WTC11 (cell line): ENCODE measurements at regions not wholly inside any gene's neighbourhood (a gene's known extent, or its start where the extent isn't known, plus 50 kb on each side); places are given as distances from the start of the nearest gene placed in this dataset.

Experiments used
- ATAC-seq: fragments of 200-7000 bp; cut with Tn5 transposase; 2 replicates; pipeline ENCODE4 v1.10.0; 2021; ENCODE audit warnings: mild to moderate bottlenecking, moderate library complexity
- CTCF ChIA-PET: fragments of 300-600 bp; sonication (Branson Sonifier 250); formaldehyde crosslinking; loops from one replicate; lab custom pipeline; 2021; ENCODE audit warnings: antibody characterized with exemption; lab: Charles Lee
- POLR2A ChIA-PET: fragments of 350-600 bp; sonication (Branson Sonifier 250); formaldehyde crosslinking; loops from one replicate; lab custom pipeline; 2021; ENCODE audit warnings: antibody characterized with exemption; lab: Charles Lee
- DNase-seq: peaks from one replicate; pipeline ENCODE4 v3.0.0; 2021; ENCODE audit warnings: low spot score
- H3K27ac Mint-ChIP-seq: 2 replicates; pipeline ENCODE4 v1.8.0; 2021; ENCODE audit warnings: mixed read lengths
- H3K27me3 Mint-ChIP-seq: 2 replicates; pipeline ENCODE4 v1.8.0; 2021; ENCODE audit warnings: low read depth, mild to moderate bottlenecking, moderate library complexity, mixed read lengths
- H3K36me3 Mint-ChIP-seq: 2 replicates; pipeline ENCODE4 v1.8.0; 2021; ENCODE audit warnings: mixed read lengths
- H3K4me1 Mint-ChIP-seq: 2 replicates; pipeline ENCODE4 v1.8.0; 2022; ENCODE audit warnings: mixed read lengths
- H3K4me3 Mint-ChIP-seq: 2 replicates; pipeline ENCODE4 v1.8.0; 2021; ENCODE audit warnings: mild to moderate bottlenecking, moderate library complexity, mixed read lengths
- H3K9me3 Mint-ChIP-seq: 2 replicates; pipeline ENCODE4 v1.8.0; 2021; ENCODE audit warnings: mixed read lengths
- CREB1 ChIP-seq: sonication (generic); formaldehyde crosslinking; IDR thresholded peaks from 2 replicates; pipeline ENCODE4 v1.8.0; 2023; ENCODE audit warnings: mild to moderate bottlenecking, missing genetic modification reagents
- CTCF ChIP-seq: fragments of 200-600 bp; IDR thresholded peaks from 2 replicates; pipeline ENCODE4 v1.8.0; 2022; ENCODE audit warnings: antibody characterized with exemption
- E2F4 ChIP-seq: sonication (generic); formaldehyde crosslinking; IDR thresholded peaks from 2 replicates; pipeline ENCODE4 v1.8.1; 2022; ENCODE audit warnings: low read depth, mild to moderate bottlenecking, moderate library complexity, missing genetic modification reagents, borderline replicate concordance
- EMX1 ChIP-seq: fragments of 250-450 bp; sonication (Bioruptor Pico); IDR thresholded peaks from 2 replicates; pipeline ENCODE4 v1.8.0; 2021; ENCODE audit warnings: mild to moderate bottlenecking
- FOXJ3 ChIP-seq: sonication (generic); formaldehyde crosslinking; IDR thresholded peaks from 2 replicates; pipeline ENCODE4 v1.9.0; 2021; ENCODE audit warnings: missing genetic modification reagents, mild to moderate bottlenecking, borderline replicate concordance
- GTF2I ChIP-seq: fragments of 250-450 bp; sonication (Bioruptor Pico); conservative IDR thresholded peaks from 2 replicates; pipeline ENCODE4 v1.4.0; 2021; ENCODE audit warnings: mild to moderate bottlenecking
- HMGA2 ChIP-seq: fragments of 250-450 bp; sonication (Bioruptor Pico); IDR thresholded peaks from 2 replicates; pipeline ENCODE4 v1.4.0; 2021; ENCODE audit warnings: mild to moderate bottlenecking, moderate library complexity
- JUN ChIP-seq: sonication (generic); formaldehyde crosslinking; IDR thresholded peaks from 2 replicates; pipeline ENCODE4 v1.8.0; 2023; ENCODE audit warnings: mild to moderate bottlenecking, missing genetic modification reagents
- NFE2L1 ChIP-seq: sonication (generic); formaldehyde crosslinking; IDR thresholded peaks from 2 replicates; pipeline ENCODE4 v1.8.1; 2023; ENCODE audit warnings: missing genetic modification reagents
- NFYB ChIP-seq: sonication (generic); formaldehyde crosslinking; conservative IDR thresholded peaks from 2 replicates; pipeline ENCODE4 v1.8.0; 2022; ENCODE audit warnings: low read depth, missing genetic modification reagents
- OVOL2 ChIP-seq: fragments of 250-450 bp; sonication (Bioruptor Pico); IDR thresholded peaks from 2 replicates; pipeline ENCODE4 v1.9.0; 2021; ENCODE audit warnings: mild to moderate bottlenecking, borderline replicate concordance
- PRRX2 ChIP-seq: fragments of 250-450 bp; sonication (Bioruptor Pico); IDR thresholded peaks from 2 replicates; pipeline ENCODE4 v1.8.0; 2021; ENCODE audit warnings: mild to moderate bottlenecking
- RELA ChIP-seq: sonication (generic); formaldehyde crosslinking; IDR thresholded peaks from 2 replicates; pipeline ENCODE4 v1.8.1; 2022; ENCODE audit warnings: missing genetic modification reagents, mild to moderate bottlenecking, borderline replicate concordance
- SMAD3 ChIP-seq: sonication (generic); formaldehyde crosslinking; IDR thresholded peaks from 2 replicates; pipeline ENCODE4 v1.8.0; 2022; ENCODE audit warnings: missing genetic modification reagents, mild to moderate bottlenecking, borderline replicate concordance
- STAT6 ChIP-seq: sonication (generic); formaldehyde crosslinking; conservative IDR thresholded peaks from 2 replicates; pipeline ENCODE4 v1.8.1; 2023; ENCODE audit warnings: mild to moderate bottlenecking, low read depth, missing genetic modification reagents, moderate library complexity
- TEAD4 ChIP-seq: sonication (generic); formaldehyde crosslinking; IDR thresholded peaks from 2 replicates; pipeline ENCODE4 v1.8.0; 2022; ENCODE audit warnings: mild to moderate bottlenecking, missing genetic modification reagents
- ZNF396 ChIP-seq: fragments of 250-450 bp; sonication (Bioruptor Pico); IDR thresholded peaks from 2 replicates; pipeline ENCODE4 v1.8.0; 2021; ENCODE audit warnings: mild to moderate bottlenecking, moderate library complexity, borderline replicate concordance
- ZNF532 ChIP-seq: fragments of 250-450 bp; sonication (Bioruptor Pico); IDR thresholded peaks from 2 replicates; pipeline ENCODE4 v1.9.0; 2021; ENCODE audit warnings: mild to moderate bottlenecking, borderline replicate concordance

- DNase-seq, result no peak
- H3K9me3 Mint-ChIP-seq, result peaks cover 86% of the 10 kb centered on the region
- H3K4me1 Mint-ChIP-seq, result no peaks in the 10 kb centered on the region
- ChIA-PET CTCF (no interaction called here), POLR2A (no interaction called here)
- H3K27ac Mint-ChIP-seq, result no peak overlapping the region
- no peak for ATAC-seq
- no peak overlapping the region for H3K4me3 Mint-ChIP-seq
- TF ChIP-seq ZNF396 (CRISPR knock-in tag) (no peak), CTCF (no peak), EMX1 (CRISPR knock-in tag) (no peak)
- peaks cover 18% of the 10 kb centered on the region for H3K27me3 Mint-ChIP-seq
- peaks cover 82% of the 10 kb centered on the region for H3K36me3 Mint-ChIP-seq
These were observed 355.9 kb upstream of the AJAP1 start for GRCh38 chr1:4298361-4299083.

GRCh38 chr1:4301007-4301406 lies 353.4 kb upstream of the AJAP1 start:
- H3K9me3 Mint-ChIP-seq, result peaks cover 84% of the 10 kb centered on the region
- H3K27ac Mint-ChIP-seq, result no peak overlapping the region
- H3K27me3 Mint-ChIP-seq, result peaks cover 21% of the 10 kb centered on the region
- ChIA-PET POLR2A (no interaction called here), CTCF (no interaction called here)
- TF ChIP-seq NFYB (CRISPR knock-in tag), result no peak
- TF ChIP-seq JUN (CRISPR knock-in tag), result no peak
- no peak for TF ChIP-seq ZNF532 (CRISPR knock-in tag)
- no peak for TF ChIP-seq FOXJ3
- TF ChIP-seq NFE2L1 (CRISPR knock-in tag), result no peak
- TF ChIP-seq STAT6 (CRISPR knock-in tag), result no peak
- TF ChIP-seq PRRX2 (CRISPR knock-in tag), result no peak
- no peak for TF ChIP-seq E2F4 (CRISPR knock-in tag)
- ATAC-seq (no peak), DNase-seq (no peak)
- H3K4me1 Mint-ChIP-seq, result no peaks in the 10 kb centered on the region
- peaks cover 81% of the 10 kb centered on the region for H3K36me3 Mint-ChIP-seq
- no peak overlapping the region for H3K4me3 Mint-ChIP-seq

- Mint-ChIP-seq H3K27ac (no peak overlapping the region), H3K4me3 (no peak overlapping the region), H3K9me3 (peaks cover 84% of the 10 kb centered on the region), H3K36me3 (peaks cover 79% of the 10 kb centered on the region), H3K27me3 (peaks cover 12% of the 10 kb centered on the region), H3K4me1 (no peaks in the 10 kb centered on the region)
- ATAC-seq, result no peak
- ChIA-PET POLR2A (no interaction called here), CTCF (no interaction called here)
- no peak for DNase-seq
- TF ChIP-seq NFYB (CRISPR knock-in tag), result no peak
- TF ChIP-seq CREB1 (CRISPR knock-in tag), result no peak
- no peak for TF ChIP-seq OVOL2
- no peak for TF ChIP-seq SMAD3 (CRISPR knock-in tag)
- TF ChIP-seq ZNF532 (CRISPR knock-in tag), result no peak
- TF ChIP-seq RELA (CRISPR knock-in tag), result no peak
- TF ChIP-seq TEAD4 (CRISPR knock-in tag), result no peak
- no peak for TF ChIP-seq HMGA2 (CRISPR knock-in tag)
- TF ChIP-seq GTF2I (CRISPR knock-in tag), result no peak
These were observed 351.1 kb upstream of the AJAP1 start for GRCh38 chr1:4303303-4303702.
